ENCODE measurements at regions not wholly inside any gene's neighbourhood (a gene's known extent, or its start where the extent isn't known, plus 50 kb on each side); places are given as distances from the start of the nearest gene placed in this dataset.

DNA sequence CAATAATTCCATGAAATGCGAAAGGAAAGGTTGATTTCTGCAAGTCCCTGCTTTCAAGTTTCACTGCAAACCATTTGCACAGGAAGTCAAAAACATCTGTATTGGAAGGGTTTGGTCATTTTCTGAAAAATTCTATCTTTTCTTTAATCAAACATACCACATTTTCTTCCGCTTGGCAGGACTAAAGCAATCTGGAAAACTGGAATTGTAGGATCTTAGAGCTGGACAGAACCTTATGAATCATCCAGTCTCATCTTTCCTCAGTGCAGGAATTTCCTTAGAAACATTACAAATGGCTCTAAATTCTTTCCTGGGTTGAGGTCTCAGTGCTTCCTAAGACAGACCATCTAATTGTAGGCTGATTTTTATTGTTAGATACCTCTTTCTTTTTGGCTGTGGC, 111.5 kb upstream of the ELAC2 start:
- Histone ChIP-seq H3K27ac (no peak overlapping the region), H3K36me3 (no peaks in the 10 kb centered on the region), H3K9me3 (no peaks in the 10 kb centered on the region), H3K27me3 (replicated peaks; ENCODE audit: insufficient read depth) (no peaks in the 10 kb centered on the region), H3K4me1 (replicated peaks) (no peaks in the 10 kb centered on the region), H3K4me3 (no peak overlapping the region)
- intact Hi-C loops (cut with DNase I): no loop called here
- TF ChIP-seq, protein P1, sequence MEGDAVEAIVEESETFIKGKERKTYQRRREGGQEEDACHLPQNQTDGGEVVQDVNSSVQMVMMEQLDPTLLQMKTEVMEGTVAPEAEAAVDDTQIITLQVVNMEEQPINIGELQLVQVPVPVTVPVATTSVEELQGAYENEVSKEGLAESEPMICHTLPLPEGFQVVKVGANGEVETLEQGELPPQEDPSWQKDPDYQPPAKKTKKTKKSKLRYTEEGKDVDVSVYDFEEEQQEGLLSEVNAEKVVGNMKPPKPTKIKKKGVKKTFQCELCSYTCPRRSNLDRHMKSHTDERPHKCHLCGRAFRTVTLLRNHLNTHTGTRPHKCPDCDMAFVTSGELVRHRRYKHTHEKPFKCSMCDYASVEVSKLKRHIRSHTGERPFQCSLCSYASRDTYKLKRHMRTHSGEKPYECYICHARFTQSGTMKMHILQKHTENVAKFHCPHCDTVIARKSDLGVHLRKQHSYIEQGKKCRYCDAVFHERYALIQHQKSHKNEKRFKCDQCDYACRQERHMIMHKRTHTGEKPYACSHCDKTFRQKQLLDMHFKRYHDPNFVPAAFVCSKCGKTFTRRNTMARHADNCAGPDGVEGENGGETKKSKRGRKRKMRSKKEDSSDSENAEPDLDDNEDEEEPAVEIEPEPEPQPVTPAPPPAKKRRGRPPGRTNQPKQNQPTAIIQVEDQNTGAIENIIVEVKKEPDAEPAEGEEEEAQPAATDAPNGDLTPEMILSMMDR (IDR thresholded peaks at IDR 0.05): no peak
- TF ChIP-seq POLR2A (IDR thresholded peaks at IDR 0.05) (no peak), POLR2AphosphoS5 (IDR thresholded peaks at IDR 0.05) (no peak)
- no peak for DNase-seq (ENCODE audit: low spot score)
- 68% methylated on average over 2 of the region's 2 CpGs for WGBS

GRCh38 chr17:13128676-13129075, 110.8 kb upstream of the ELAC2 start:
- no peak overlapping the region for H3K4me3 ChIP-seq
- 42% methylated on average over 1 of the region's 1 CpG for WGBS
- no peaks in the 10 kb centered on the region for H3K4me1 ChIP-seq (replicated peaks)
- no peaks in the 10 kb centered on the region for H3K9me3 ChIP-seq
- TF ChIP-seq, protein P1 (IDR thresholded peaks at IDR 0.05): no peak
- TF ChIP-seq POLR2A (IDR thresholded peaks at IDR 0.05): no peak
- TF ChIP-seq POLR2AphosphoS5 (IDR thresholded peaks at IDR 0.05): no peak
- intact Hi-C loops (cut with DNase I): no loop called here
- H3K36me3 ChIP-seq: no peaks in the 10 kb centered on the region
- no peaks in the 10 kb centered on the region for H3K27me3 ChIP-seq (replicated peaks; ENCODE audit: insufficient read depth)
- no peak for DNase-seq (ENCODE audit: low spot score)
- H3K27ac ChIP-seq: no peak overlapping the region

- no peak overlapping the region for H3K27ac ChIP-seq
- no peaks in the 10 kb centered on the region for H3K9me3 ChIP-seq
- H3K36me3 ChIP-seq: no peaks in the 10 kb centered on the region
- 94% methylated on average over 8 of the region's 8 CpGs for WGBS
- H3K4me3 ChIP-seq: no peak overlapping the region
- DNase-seq (ENCODE audit: low spot score): no peak
- intact Hi-C loops (cut with DNase I): no loop called here
- no peaks in the 10 kb centered on the region for H3K27me3 ChIP-seq (replicated peaks; ENCODE audit: insufficient read depth)
- TF ChIP-seq POLR2A (IDR thresholded peaks at IDR 0.05): no peak
- no peaks in the 10 kb centered on the region for H3K4me1 ChIP-seq (replicated peaks)
Observed at GRCh38 chr17:13127921-13128602, 110.2 kb upstream of the ELAC2 start.

DNA sequence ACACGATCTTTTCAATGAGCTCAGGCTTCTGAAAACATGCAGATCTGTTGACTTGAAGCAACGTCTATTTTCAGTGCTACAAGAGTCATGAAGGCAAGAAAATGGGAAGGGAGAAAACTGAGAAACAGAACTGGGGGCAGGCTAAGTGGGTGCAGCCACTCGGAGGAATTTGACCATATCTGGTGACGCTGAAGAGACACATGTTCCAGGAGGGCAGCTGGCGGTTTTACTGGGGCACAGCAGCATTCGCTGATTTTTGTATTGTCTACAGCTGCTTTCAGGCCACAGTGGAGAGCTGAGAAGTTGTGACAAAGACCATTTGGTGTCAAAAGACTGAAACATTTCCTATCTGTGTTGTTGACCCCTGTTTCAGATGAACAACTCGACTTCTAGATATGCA, 103.0 kb upstream of the ELAC2 start:
- intact Hi-C loops (cut with DNase I): no loop called here
- Histone ChIP-seq H3K36me3 (no peaks in the 10 kb centered on the region), H3K27me3 (replicated peaks; ENCODE audit: insufficient read depth) (no peaks in the 10 kb centered on the region), H3K9me3 (no peaks in the 10 kb centered on the region), H3K27ac (no peak overlapping the region), H3K4me3 (no peak overlapping the region), H3K4me1 (replicated peaks) (no peaks in the 10 kb centered on the region)
- TF ChIP-seq POLR2AphosphoS5 (IDR thresholded peaks at IDR 0.05): no peak
- TF ChIP-seq, protein P1 (IDR thresholded peaks at IDR 0.05): no peak
- no peak for TF ChIP-seq POLR2A (IDR thresholded peaks at IDR 0.05)
- DNase-seq (ENCODE audit: low spot score): no peak
- 78% methylated on average over 7 of the region's 7 CpGs for WGBS

DNA sequence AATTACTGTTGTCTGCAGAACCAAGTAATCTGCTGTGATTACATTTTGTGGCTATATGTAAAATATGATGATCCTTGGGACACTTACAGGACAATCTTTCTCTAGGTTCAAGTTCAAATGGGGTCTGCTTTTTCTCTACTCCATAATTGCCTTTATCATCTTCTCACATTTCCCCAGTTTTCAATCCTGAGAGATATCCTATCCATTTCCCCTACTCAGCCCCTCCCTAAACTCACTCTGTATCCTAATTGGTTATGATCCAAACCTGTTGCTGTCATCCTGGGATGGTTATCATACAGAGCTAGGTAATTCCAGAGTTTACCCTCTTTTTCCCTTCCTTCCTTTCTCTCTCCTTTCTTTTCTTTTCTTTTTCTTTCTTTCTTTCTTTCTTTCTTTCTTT, 100.5 kb upstream of the ELAC2 start:
- Histone ChIP-seq H3K36me3 (no peaks in the 10 kb centered on the region), H3K4me1 (replicated peaks) (no peaks in the 10 kb centered on the region), H3K4me3 (no peak overlapping the region), H3K27ac (no peak overlapping the region), H3K27me3 (replicated peaks; ENCODE audit: insufficient read depth) (no peaks in the 10 kb centered on the region), H3K9me3 (no peaks in the 10 kb centered on the region)
- no peak for DNase-seq (ENCODE audit: low spot score)
- TF ChIP-seq, protein P1 (IDR thresholded peaks at IDR 0.05): no peak
- TF ChIP-seq POLR2AphosphoS5 (IDR thresholded peaks at IDR 0.05) (no peak), POLR2A (IDR thresholded peaks at IDR 0.05) (no peak)
- intact Hi-C loops (cut with DNase I): no loop called here

All from prostate gland (tissue), 2 donors.